ENCODE measurements at regions not wholly inside any gene's neighbourhood (a gene's known extent, or its start where the extent isn't known, plus 50 kb on each side); places are given as distances from the start of the nearest gene placed in this dataset.

GRCh38 chr15:83396101-83396500 lies 51.0 kb upstream of the SH3GL3 start:
- intact Hi-C loops (cut with DNase I): no loop called here
- no peaks in the 10 kb centered on the region for H3K9me3 ChIP-seq

More at GRCh38 chr15:83396101-83396500, 51.0 kb upstream of the SH3GL3 start:
- WGBS, 2 donors: 21 to 22% methylated on average over 6 of the region's 6 CpGs
- Histone ChIP-seq H3K4me3 (replicated peaks in 1 of 3) (no peak overlapping the region), H3K4me1 (no peaks in the 10 kb centered on the region), H3K36me3 (no peaks in the 10 kb centered on the region), H3K27me3 (no peaks in the 10 kb centered on the region), H3K27ac (no peak overlapping the region)
- TF ChIP-seq CTCF (IDR thresholded peaks at IDR 0.05): no peak
- no peak for TF ChIP-seq POLR2A (IDR thresholded peaks at IDR 0.05)
- no peak for DNase-seq
